Amygdala (tissue), 56 donors: ENCODE measurements at regions not wholly inside any gene's neighbourhood (a gene's known extent, or its start where the extent isn't known, plus 50 kb on each side); places are given as distances from the start of the nearest gene placed in this dataset.
"Not testable (repeated sequence)": the region's sequence is repeated elsewhere in the genome, so short reads cannot be mapped to it uniquely, and the experiment has no call there.

Experiments used
- DNase-seq, 56 donors: peaks; one replicate each; lab custom pipeline; 2025; lab: John Stamatoyannopoulos, UW

- no peak for DNase-seq
These were observed 361.4 kb upstream of the POU5F2 start for GRCh38 chr5:94102849-94103248.

GRCh38 chr5:94097384-94097783 lies 356.0 kb upstream of the POU5F2 start:
- not testable (repeated sequence) for DNase-seq

- no peak for DNase-seq
These were observed 353.5 kb upstream of the POU5F2 start for GRCh38 chr5:94094793-94095441.

- DNase-seq, result no peak
These were observed 351.9 kb upstream of the POU5F2 start for GRCh38 chr5:94093300-94093699.

GRCh38 chr5:94086635-94087034 lies 345.2 kb upstream of the POU5F2 start:
- DNase-seq, result not testable (repeated sequence)

- no peak for DNase-seq
These were observed 344.8 kb upstream of the POU5F2 start for GRCh38 chr5:94086194-94086593.

- no peak for DNase-seq
These were observed 341.0 kb upstream of the POU5F2 start for GRCh38 chr5:94082405-94082804.

- no peak for DNase-seq
These were observed 339.7 kb upstream of the POU5F2 start for GRCh38 chr5:94081088-94081487.

GRCh38 chr5:94080390-94080789 lies 339.0 kb upstream of the POU5F2 start:
- DNase-seq, result no peak

- DNase-seq, result no peak
These were observed 330.7 kb upstream of the POU5F2 start for GRCh38 chr5:94072116-94072515.

GRCh38 chr5:94066437-94067207 lies 325.2 kb upstream of the POU5F2 start:
- DNase-seq, result no peak

GRCh38 chr5:94064025-94064424 lies 322.6 kb upstream of the POU5F2 start:
- no peak for DNase-seq

- no peak for DNase-seq
These were observed 316.3 kb upstream of the POU5F2 start for GRCh38 chr5:94057655-94058054.

GRCh38 chr5:94057217-94057616 lies 315.8 kb upstream of the POU5F2 start:
- no peak for DNase-seq

GRCh38 chr5:94049307-94049922 lies 308.0 kb upstream of the POU5F2 start:
- not testable (repeated sequence) for DNase-seq

GRCh38 chr5:94045839-94046782 lies 304.7 kb upstream of the POU5F2 start:
- DNase-seq, result no peak

- DNase-seq, result no peak
These were observed 301.9 kb upstream of the POU5F2 start for GRCh38 chr5:94043311-94043710.

- DNase-seq, result no peak
These were observed 299.3 kb upstream of the POU5F2 start for GRCh38 chr5:94040591-94041148.

GRCh38 chr5:94039101-94039500 lies 297.7 kb upstream of the POU5F2 start:
- DNase-seq, result no peak

- DNase-seq, result no peak
These were observed 290.2 kb upstream of the POU5F2 start for GRCh38 chr5:94031631-94032030.
